ENCODE measurements at regions not wholly inside any gene's neighbourhood (a gene's known extent, or its start where the extent isn't known, plus 50 kb on each side); places are given as distances from the start of the nearest gene placed in this dataset.
"Not testable (repeated sequence)": the region's sequence is repeated elsewhere in the genome, so short reads cannot be mapped to it uniquely, and the experiment has no call there.

DNA sequence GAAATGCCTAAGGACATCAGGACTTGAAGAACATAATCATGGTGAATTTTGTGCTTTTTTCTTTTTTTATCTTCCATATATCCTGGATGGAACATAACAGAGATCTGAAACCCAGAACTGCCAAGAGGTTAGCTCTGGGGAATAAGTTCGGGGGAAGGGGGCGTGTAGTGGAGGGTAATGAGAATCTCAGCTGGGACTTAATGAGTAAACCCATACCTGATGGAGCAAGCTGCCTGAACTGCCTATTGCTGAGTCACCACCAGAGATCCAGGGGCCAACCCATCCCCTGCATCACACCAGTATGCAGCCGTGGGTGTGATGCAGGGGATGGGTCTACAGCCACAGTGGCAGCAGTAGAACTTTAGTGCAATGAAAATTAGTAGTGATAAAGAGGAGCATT, 267.1 kb downstream of the ZFY start:
- H3K27ac ChIP-seq; H3K36me3 ChIP-seq; DNase-seq (ENCODE audit: low read depth in 1 of 2, low spot score in 2 of 2); H3K27me3 ChIP-seq (replicated peaks); H3K4me1 ChIP-seq (replicated peaks); H3K4me3 ChIP-seq; H3K9me3 ChIP-seq (replicated peaks): not testable (repeated sequence)

DNA sequence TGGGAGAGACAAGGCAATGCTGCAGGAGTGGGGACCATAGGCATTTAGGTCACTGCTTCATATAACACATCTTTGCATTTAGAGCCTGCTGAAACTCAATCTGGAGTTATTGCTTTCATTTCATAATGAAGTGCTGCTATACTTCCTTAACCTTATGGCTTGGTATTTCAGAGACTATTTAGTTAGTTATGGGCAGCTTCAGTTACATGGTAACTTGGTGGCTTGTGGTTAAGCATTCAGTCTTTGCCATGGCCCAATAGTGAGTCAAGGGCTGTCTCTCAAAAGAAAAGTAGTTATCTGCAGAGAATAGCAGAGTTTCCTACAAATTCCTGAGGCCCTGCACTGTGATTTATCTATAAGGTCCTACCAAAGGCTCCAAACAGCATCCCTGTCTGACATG, 271.6 kb downstream of the ZFY start:
- H3K36me3 ChIP-seq; H3K4me1 ChIP-seq (replicated peaks); H3K4me3 ChIP-seq; H3K9me3 ChIP-seq (replicated peaks); DNase-seq (ENCODE audit: low read depth in 1 of 2, low spot score in 2 of 2); H3K27ac ChIP-seq; H3K27me3 ChIP-seq (replicated peaks): not testable (repeated sequence)

GRCh38 chrY:3213183-3213582, 278.0 kb downstream of the ZFY start:
- not testable (repeated sequence) for DNase-seq (ENCODE audit: low read depth in 1 of 2, low spot score in 2 of 2); H3K36me3 ChIP-seq; H3K9me3 ChIP-seq (replicated peaks); H3K4me1 ChIP-seq (replicated peaks); H3K4me3 ChIP-seq; H3K27ac ChIP-seq; H3K27me3 ChIP-seq (replicated peaks)

DNA sequence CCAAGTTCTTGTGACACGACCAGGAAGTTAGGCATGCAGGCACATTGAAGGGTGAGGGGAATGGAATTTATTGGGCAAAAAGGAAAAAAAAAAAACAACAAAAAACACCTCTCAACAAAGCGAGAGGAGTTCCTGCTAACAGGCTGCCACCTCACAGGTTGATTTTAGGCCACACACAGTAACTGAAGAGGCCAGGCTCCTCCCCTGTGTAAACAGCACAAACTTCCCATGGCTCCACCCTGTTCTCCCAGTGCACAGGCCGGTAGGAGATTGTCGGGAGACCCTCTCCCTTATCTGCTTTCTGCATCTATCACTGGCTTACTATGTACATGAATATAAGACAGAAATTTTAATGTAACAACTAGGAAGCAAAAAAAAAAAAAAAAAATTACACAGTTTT, 283.0 kb downstream of the ZFY start:
- H3K36me3 ChIP-seq; H3K9me3 ChIP-seq (replicated peaks); H3K4me1 ChIP-seq (replicated peaks); H3K4me3 ChIP-seq; H3K27ac ChIP-seq; DNase-seq (ENCODE audit: low read depth in 1 of 2, low spot score in 2 of 2); H3K27me3 ChIP-seq (replicated peaks): not testable (repeated sequence)

GRCh38 chrY:3218559-3218958, 283.4 kb downstream of the ZFY start:
- not testable (repeated sequence) for H3K27me3 ChIP-seq (replicated peaks); DNase-seq (ENCODE audit: low read depth in 1 of 2, low spot score in 2 of 2); H3K4me3 ChIP-seq; H3K4me1 ChIP-seq (replicated peaks); H3K27ac ChIP-seq; H3K9me3 ChIP-seq (replicated peaks); H3K36me3 ChIP-seq

DNA sequence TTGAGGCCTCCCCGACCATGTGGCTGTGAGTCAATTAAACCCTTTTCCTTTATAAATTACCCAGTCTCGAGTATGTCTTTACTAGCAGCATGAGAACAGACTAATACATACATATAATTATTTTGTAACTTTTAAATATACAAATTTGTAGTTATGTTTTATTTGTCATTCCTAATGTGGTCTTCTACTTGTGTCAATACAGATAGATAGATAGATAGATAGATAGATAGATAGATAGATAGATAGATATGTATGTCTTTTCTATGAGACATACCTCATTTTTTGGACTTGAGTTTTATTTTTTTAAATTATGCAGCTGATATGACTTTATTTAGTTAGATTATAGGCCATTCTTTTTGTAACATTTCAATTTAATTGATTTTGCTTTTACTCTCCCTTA, 316.0 kb upstream of the TGIF2LY start:
- not testable (repeated sequence) for H3K9me3 ChIP-seq (replicated peaks); H3K4me1 ChIP-seq (replicated peaks); H3K36me3 ChIP-seq; H3K27ac ChIP-seq; H3K4me3 ChIP-seq; H3K27me3 ChIP-seq (replicated peaks); DNase-seq (ENCODE audit: low read depth in 1 of 2, low spot score in 2 of 2)

- not testable (repeated sequence) for H3K27me3 ChIP-seq (replicated peaks); H3K36me3 ChIP-seq; H3K4me3 ChIP-seq; H3K9me3 ChIP-seq (replicated peaks); H3K4me1 ChIP-seq (replicated peaks); DNase-seq (ENCODE audit: low read depth in 1 of 2, low spot score in 2 of 2); H3K27ac ChIP-seq
Observed at GRCh38 chrY:3288063-3288462, 290.8 kb upstream of the TGIF2LY start.

GRCh38 chrY:3297235-3297634, 281.6 kb upstream of the TGIF2LY start:
- not testable (repeated sequence) for H3K4me1 ChIP-seq (replicated peaks); H3K27me3 ChIP-seq (replicated peaks); H3K36me3 ChIP-seq; H3K4me3 ChIP-seq; DNase-seq (ENCODE audit: low read depth in 1 of 2, low spot score in 2 of 2); H3K27ac ChIP-seq; H3K9me3 ChIP-seq (replicated peaks)

DNA sequence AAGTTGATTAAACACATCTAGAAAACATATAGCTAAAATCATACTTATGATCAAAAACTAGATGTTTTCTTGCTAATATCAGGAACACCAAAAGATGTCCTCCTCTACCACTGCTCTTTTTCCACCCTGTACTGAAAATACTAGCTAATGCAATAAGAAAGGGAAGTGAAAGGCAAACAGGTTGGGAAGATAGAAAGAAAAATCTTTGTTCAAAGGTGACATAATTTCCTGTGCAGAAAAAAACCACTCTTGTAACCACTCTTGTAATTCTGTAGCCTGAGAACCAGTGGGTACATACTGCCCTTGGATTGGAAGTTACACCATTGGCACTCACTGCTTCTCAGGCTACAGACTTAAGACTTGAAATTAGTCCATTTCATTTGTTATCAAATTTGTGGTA, 258.9 kb upstream of the TGIF2LY start:
- not testable (repeated sequence) for DNase-seq (ENCODE audit: low read depth in 1 of 2, low spot score in 2 of 2); H3K36me3 ChIP-seq; H3K4me1 ChIP-seq (replicated peaks); H3K27me3 ChIP-seq (replicated peaks); H3K4me3 ChIP-seq; H3K9me3 ChIP-seq (replicated peaks); H3K27ac ChIP-seq

DNA sequence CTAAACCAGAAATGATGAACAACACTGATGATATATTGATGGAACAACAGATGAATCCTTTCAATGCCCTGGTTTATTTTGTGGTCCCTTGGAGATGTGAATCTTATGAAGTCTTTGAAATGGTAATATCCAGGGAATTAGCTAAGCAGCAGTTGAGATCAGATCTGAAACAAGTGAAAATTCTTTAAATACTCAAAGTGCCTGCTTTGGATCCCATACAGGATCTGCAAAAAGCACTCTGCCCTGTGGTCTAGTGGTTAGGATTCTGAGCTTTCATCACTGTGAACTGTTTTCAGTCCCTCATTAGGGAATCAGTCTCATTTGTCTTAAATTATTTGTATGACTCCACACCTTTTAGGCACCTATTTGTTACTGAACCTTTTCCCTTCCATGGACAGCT, 211.3 kb upstream of the TGIF2LY start:
- not testable (repeated sequence) for H3K4me1 ChIP-seq (replicated peaks); H3K36me3 ChIP-seq; H3K27ac ChIP-seq; DNase-seq (ENCODE audit: low read depth in 1 of 2, low spot score in 2 of 2); H3K9me3 ChIP-seq (replicated peaks); H3K27me3 ChIP-seq (replicated peaks); H3K4me3 ChIP-seq

DNA sequence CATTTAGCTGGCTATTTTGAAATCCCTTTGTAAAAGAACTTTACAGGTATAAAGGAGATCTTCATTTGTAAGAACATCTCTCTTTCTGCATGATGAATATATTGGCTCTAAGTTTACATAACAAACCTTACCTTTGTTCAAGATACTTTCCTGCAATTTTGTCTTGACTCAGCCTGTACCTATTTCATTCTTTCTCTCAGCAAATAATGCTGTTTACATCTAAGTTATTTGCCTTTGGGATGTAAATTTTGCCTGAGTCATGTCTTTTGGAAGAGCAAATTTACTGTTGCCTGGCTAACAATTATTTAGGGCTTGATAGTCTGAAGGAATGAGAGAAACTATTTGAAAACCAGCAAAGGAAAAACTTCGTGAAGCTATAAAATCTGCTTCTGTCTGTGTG, 210.4 kb upstream of the TGIF2LY start:
- not testable (repeated sequence) for DNase-seq (ENCODE audit: low read depth in 1 of 2, low spot score in 2 of 2); H3K27ac ChIP-seq; H3K27me3 ChIP-seq (replicated peaks); H3K4me1 ChIP-seq (replicated peaks); H3K9me3 ChIP-seq (replicated peaks); H3K36me3 ChIP-seq; H3K4me3 ChIP-seq

GRCh38 chrY:3391508-3391907, 187.4 kb upstream of the TGIF2LY start:
- not testable (repeated sequence) for DNase-seq (ENCODE audit: low read depth in 1 of 2, low spot score in 2 of 2); H3K9me3 ChIP-seq (replicated peaks); H3K4me3 ChIP-seq; H3K36me3 ChIP-seq; H3K27ac ChIP-seq; H3K4me1 ChIP-seq (replicated peaks); H3K27me3 ChIP-seq (replicated peaks)

- not testable (repeated sequence) for H3K4me1 ChIP-seq (replicated peaks); H3K36me3 ChIP-seq; H3K4me3 ChIP-seq; H3K27ac ChIP-seq; H3K27me3 ChIP-seq (replicated peaks); DNase-seq (ENCODE audit: low read depth in 1 of 2, low spot score in 2 of 2); H3K9me3 ChIP-seq (replicated peaks)
Observed at GRCh38 chrY:3404241-3404640, 174.6 kb upstream of the TGIF2LY start.

DNA sequence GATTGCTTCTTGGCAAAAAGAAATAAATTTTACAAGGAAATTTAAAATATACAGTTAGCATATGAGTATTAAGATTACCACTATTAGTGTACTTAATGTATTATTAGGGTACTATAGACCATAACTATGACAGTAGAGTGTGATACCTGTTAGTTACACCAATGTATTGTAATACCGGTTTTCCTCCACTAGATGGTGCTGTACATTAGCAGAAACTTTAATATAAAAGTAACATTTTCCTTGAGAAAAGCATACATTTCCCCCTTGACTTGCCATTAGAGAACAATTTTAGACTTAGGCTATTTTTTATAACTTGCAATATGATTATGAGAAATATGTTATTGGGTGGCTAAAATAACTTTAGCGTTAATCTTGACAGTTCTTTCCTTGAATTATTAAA, 173.3 kb upstream of the TGIF2LY start:
- not testable (repeated sequence) for H3K27me3 ChIP-seq (replicated peaks); H3K4me3 ChIP-seq; H3K4me1 ChIP-seq (replicated peaks); H3K9me3 ChIP-seq (replicated peaks); H3K36me3 ChIP-seq; H3K27ac ChIP-seq
- peak in 1 of 2 experiments; percentile 0 for DNase-seq (ENCODE audit: low read depth in 1 of 2, low spot score in 2 of 2)

DNA sequence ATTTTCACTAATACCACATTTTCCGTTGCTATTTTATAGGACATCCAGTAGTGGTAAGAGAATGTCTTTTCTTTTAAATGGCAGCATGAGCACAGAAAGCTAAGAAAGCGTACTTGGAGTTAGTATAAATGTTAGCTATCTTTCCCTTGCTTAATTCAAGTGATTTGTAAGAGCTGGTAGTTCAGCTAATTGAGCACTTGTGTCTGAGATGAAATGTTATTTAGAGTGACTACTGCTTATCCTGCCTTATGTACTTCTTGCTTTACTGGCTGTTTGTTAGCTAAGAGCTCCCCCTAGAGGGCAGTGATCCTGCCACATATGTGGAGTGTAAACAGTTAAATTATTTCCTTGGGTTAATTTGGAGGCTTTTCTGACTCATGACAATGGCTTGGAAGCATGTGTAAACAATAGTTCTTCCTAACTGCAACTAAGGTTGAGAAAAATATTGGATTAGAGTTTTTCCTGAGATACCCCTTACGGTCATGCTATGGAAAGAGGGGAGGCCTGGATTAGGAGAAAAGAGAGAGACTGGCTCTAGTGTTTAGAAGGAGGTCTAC, 171.9 kb upstream of the TGIF2LY start:
- H3K27me3 ChIP-seq (replicated peaks); H3K27ac ChIP-seq; H3K9me3 ChIP-seq (replicated peaks); H3K4me1 ChIP-seq (replicated peaks); DNase-seq (ENCODE audit: low read depth in 1 of 2, low spot score in 2 of 2); H3K36me3 ChIP-seq; H3K4me3 ChIP-seq: not testable (repeated sequence)

All from SJSA1 (cell line).